ENCODE measurements at regions not wholly inside any gene's neighbourhood (a gene's known extent, or its start where the extent isn't known, plus 50 kb on each side); places are given as distances from the start of the nearest gene placed in this dataset.

- DNase-seq (ENCODE audit: low read depth, low spot score), result no peak
These were observed 71.1 kb upstream of the UMPS start for GRCh38 chr3:124659175-124659574.

- DNase-seq (ENCODE audit: low read depth, low spot score), result no peak
These were observed 69.7 kb upstream of the UMPS start for GRCh38 chr3:124660599-124660998.

GRCh38 chr3:124663690-124664089 is 66.6 kb upstream of the UMPS start:
- DNase-seq (ENCODE audit: low read depth, low spot score), result no peak

DNA sequence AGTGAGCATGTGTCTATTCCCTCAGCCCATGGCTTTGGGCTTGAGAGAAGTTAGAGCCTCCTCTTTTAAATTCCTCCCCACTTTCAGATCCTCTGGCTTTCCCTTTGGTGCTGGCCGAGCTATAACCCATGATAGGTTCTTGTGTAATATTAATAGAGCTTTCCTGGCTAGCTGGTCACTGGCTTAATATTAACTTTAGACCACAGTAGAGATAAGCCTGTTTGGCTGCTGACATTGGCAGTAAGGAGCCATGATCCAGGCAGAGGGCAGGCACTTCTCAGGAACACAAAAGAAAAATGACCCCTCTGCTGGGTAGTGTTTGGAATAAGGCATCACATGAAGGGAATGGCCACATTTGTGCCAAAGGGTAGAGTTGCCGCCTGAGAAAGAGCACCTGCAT is 65.4 kb upstream of the UMPS start:
- no peak for DNase-seq (ENCODE audit: low read depth, low spot score)

DNA sequence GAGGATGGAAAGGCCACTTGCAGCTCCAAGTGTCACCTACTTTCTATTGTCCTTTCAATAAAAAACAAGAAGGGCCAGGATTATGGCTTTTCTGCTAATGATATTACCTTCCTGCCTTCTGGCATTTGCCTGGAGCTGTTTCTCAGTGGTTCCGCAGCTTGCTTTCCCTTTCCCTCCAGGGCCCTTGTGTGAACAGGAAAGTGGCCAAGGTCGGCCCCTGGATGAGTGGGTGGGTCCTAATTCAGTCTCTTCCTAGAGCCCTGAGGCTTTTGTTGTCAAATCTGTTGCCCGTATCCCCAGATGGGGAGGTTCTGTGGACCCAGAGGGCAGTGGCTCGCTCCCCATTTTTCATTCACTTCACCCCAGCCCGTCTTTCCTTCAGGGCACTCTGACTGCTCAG is 64.2 kb upstream of the UMPS start:
- no peak for DNase-seq (ENCODE audit: low read depth, low spot score)

- DNase-seq (ENCODE audit: low read depth, low spot score), result no peak
These were observed 60.8 kb upstream of the UMPS start for GRCh38 chr3:124669470-124669869.

GRCh38 chr3:124671106-124671505 is 59.1 kb upstream of the UMPS start:
- DNase-seq (ENCODE audit: low read depth, low spot score), result no peak

- DNase-seq (ENCODE audit: low read depth, low spot score), result no peak
These were observed 55.9 kb upstream of the UMPS start for GRCh38 chr3:124674336-124674735.

DNA sequence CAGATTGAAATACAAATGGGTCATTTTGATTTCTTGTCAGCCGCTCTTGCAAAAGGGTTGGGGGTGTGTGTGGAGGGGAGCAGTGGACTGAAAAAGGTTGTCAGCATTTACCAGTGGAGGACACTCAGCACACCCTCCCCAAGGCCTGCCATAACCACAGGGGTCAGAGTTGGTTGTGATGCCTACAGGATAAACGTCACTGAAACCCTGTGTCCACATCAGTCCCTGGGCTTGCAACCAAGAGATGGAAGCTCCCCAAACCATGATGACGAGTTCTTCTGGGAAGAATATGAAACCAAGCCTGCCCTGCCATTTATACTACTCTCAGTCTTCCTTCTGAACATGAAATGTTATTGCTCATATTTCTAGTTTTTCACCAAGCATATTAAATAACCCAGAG is 54.0 kb upstream of the UMPS start:
- no peak for DNase-seq (ENCODE audit: low read depth, low spot score)

DNA sequence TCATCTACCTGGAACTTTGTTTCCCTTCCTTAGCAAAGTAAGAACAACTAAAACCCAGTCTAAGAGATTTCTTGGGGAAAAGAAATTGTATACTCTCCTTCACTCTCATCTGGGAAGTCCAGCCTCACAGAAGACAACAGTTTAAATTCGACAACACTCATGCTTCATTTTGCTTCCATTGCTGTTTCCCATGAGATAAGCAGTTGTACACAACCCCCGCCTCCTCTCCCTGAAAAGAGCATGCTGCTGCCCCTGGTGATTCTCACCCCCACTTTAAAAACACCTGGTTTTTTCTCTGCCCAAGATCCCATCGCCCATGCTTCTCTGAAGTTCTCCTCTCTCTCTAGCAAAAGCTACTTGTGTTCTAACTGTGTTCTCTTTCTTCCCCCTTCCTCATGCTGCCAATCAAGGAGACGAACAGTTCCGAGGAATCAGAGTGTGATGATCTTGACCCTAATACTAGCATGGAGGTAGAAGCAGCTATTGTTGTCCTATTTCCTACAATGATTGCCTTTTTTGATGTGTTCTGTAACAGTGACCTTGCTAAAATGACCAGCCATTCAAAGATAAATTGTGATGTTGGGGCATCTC is 51.1 kb upstream of the UMPS start:
- no peak for DNase-seq (ENCODE audit: low read depth, low spot score)
